Putamen (tissue), 1 donor: ENCODE measurements at regions not wholly inside any gene's neighbourhood (a gene's known extent, or its start where the extent isn't known, plus 50 kb on each side); places are given as distances from the start of the nearest gene placed in this dataset.
"Not testable (repeated sequence)": the region's sequence is repeated elsewhere in the genome, so short reads cannot be mapped to it uniquely, and the experiment has no call there.

ENCODE experiments used
- DNase-seq: peaks from one replicate; pipeline ENCODE4 v3.0.0-alpha.2; 2016; ENCODE audit warnings: low spot score

DNA sequence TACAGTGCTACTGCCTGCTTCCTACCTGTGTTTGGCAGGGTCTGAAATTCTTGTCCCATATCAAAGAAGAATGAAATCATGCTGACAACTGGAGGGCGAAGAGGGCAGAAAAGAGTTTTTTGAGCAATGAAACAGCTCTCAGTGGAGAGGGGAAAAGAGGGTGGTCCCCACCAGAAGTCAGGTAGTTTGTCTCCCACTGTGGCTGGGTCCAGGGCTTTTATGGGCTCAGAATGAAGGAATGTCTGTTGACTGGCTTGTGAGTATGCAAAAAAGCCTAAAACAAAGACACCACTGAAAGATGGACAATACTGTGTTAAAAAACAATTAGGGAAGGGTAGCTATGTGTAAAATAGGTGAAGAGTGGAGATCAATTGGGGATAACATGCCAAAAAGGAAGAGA is 115.0 kb downstream of the ADAM29 start:
- no peak for DNase-seq

DNA sequence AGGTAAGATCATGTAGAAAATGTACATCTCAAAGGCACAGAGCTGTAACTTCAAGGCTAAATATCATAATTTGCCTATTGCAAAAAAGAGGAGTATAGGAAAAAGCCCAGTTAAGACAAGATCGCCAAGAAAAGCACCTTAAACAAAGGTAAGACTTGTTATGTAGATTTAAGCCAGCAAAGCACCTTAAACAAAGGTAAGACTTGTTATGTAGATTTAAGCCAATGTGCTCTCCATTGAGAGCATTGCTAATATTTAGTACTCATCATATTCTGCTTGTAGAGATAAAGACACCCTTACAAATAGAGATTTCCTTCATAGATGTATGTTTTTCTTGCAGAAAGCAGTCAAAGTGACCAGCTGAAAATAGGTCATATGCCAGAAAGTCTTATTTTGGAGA is 115.8 kb downstream of the ADAM29 start:
- DNase-seq: no peak

DNA sequence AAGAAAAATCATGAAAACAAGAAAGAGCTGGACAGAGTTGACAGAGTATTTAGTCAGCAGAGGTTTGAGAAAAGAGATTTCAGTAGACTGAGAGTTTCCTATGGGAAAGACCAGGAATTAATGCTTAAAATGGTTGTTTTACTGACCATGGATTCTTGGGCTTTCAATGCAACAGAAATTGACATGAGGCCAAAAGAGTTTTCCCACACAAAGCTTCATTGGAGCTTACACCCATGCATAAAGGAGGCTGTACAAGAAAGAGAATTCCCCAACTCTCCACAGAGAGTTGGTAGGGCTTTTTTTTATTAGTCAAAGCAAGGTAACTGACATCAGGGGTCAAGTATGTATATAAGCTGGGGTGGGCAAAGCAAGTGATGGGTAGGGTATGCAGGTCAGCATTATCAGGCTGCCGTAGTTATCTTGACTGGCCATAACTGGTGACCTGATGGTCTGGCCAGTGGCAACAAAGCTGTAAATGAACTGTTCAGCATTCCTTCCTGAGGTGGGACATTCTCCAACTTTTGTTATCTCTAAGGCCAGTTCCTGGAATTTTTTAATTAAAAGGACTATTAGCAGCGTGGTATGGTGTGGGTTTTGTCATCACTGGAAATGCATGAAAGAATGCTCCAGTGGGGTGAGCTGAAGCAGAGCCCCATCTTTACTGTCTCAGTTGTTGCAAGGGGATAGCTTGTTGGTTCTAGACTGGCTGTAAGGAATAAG is 117.0 kb downstream of the ADAM29 start:
- no peak for DNase-seq

DNA sequence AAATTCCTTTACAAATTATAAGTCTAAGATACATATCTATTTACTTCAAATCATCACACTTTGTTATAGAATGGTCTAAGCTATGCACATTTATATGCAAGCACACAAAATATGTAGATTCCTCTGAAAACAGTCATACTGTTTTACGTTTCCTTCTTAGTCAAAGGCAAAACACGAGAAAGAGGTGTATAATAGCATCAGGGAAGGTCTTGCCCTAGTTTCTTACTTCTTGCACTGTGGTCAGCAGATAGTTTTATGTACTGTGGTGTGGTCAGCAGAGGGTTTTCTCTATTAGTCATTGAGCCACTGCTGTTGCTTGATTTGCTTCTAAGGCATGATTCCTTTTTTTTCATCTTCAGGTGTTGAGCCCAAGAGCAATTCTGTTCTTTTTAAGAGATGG is 117.7 kb downstream of the ADAM29 start:
- DNase-seq: no peak

DNA sequence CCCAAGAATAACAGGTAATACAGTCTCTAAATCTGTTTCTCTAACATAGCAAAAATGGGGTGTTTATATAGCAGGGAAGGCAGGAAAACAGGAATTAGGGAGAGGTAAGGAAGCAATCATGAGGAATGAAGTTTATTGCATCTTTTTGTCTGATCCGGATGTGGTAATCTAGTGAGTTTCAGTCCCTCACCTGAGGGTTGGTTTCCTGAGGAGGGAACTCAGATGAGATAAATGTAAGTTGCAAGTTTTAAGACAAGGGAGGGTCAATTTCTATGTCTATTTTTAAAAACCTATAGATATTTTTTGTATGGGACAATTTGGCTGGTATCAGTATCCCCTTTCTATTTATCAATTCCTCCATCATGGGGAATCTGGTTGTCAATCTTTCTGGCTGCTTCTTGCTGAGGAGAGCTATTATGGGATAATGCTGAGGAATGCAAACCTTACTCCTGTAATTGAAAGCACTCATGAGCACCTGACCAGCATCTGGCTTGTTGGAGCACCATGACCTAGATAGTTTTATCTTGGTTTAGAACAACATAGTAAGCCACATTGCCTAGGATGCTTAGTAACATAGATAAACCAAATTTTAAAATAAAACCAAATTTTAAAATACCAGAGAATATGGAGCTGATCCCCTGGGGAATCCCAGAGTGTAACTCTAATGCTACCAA is 130.1 kb downstream of the ADAM29 start:
- DNase-seq: no peak

DNA sequence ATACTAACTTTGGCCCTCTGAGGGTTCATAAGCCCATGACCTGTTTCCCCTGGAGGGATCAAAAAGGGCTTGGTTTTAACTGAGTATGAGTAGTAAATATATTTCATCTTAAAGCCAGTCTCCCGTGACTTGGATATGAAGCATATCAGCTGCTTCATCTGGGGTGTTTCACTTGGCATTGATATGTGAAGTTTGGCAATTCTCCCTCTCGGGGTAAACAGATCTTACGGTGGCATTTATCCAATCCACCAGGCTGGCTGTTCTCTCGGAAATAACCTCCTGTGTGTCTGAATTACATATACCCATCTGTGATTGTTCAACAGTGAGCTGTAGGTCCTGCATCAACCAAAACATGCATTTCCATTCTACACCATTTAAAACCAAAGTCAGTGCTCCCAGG is 130.7 kb downstream of the ADAM29 start:
- no peak for DNase-seq

DNA sequence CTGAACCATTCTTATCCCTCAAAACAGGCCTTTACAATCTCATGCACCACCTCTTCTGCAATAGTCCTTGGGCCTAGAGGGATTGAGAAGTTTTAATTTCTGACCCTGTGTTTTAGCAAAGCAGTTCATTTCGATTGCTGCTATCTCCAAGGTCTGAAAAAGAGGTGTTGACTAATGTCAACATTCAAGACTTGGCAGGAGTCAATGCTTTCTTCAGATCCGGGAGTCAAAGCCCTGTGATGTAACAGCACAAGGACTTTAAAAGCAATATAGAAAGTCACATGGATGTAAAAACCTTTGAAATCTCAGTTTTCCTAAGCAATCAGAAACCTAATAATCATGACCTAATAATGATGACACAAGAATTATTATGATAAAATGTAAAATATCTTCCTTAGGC is 133.8 kb downstream of the ADAM29 start:
- no peak for DNase-seq

DNA sequence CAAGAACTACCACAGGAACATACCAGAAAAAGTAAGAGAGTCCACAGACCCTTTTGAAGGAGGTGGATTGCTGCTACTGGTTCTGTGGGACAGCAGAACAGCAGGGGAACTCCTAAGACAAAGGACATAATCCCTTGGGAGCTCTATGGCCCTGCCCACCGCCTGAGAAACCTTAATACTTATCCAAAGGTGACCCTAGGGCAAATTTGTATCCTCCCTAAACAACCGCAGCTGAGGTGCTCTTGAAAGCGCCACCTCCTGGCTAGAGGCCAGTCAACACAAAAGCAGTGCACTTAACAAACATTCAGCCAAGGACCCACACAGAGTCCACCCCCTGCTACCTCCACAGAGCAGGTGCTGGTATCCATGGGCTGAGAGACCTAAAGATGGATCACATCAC is 136.8 kb downstream of the ADAM29 start:
- no peak for DNase-seq

- DNase-seq: no peak
Measured at GRCh38 chr4:175062183-175062592, 144.0 kb downstream of the ADAM29 start.

DNA sequence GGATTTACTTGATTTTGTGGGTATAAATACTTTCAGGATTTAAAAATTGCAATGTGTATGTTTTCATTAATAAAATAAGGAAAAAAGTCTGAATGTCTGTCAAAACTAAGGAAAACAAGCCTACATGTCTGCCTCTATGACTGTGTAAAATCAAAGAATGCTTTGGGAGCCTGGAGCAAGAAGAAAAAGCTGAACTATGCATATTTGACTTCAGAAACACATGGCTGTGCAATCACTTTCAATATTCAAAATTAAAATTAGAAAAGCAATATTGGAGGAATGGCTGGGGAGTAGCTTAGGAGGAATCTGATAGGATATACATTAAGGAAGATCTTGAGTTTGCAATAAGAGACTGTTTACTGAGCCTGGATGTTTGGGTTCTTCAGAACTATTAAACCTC is 147.1 kb downstream of the ADAM29 start:
- DNase-seq: no peak

DNA sequence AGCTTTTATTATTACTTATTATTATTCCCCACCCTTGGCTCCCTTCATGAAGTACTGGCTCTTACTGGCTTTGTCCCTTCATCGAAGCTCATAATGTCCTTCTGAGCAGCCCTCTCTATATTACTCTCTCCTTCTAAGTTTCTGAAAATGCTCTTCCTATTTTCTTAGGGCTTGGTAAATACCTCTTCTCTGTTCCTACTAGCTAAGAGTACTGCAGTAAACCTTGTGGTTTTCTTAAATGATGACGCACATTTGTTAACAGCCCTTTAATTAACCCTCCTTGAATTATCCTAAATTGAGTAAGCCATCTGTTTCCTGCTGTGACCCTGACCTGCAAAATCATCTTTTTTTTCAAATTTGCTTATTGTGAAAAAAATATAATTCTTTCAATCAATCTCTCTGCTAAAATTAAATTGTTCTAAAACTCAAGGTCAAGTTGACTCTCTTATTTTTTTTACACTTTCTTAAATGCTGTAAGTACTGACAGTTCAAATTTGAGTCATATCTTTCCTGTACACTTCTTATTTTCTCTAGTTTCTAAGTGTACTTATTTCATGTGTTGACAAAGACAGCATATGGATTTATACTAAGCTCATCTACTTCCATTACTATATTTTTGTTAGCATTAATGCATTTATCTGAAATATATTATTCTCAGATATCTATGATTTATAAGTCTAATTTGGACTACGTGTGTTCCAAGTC is 148.9 kb downstream of the ADAM29 start:
- no peak for DNase-seq

DNA sequence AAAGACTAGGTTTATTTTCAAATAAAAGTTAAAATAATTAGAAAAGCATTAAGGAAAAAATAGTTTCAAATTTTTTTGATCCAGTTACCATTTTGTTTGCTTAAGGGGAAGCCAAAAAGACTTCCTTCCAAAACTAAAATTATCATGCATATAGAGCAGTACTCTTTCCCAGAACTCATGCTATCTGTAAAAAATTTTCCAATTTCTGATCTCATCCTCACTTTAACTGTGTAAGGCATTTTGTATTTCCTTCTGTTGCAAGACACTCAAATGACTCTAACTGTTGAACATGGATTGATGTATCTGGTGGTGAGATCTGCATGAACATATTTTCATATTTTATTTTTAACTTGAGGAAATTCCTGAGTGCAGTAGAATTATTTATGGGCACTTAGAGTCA is 150.1 kb downstream of the ADAM29 start:
- DNase-seq: no peak

GRCh38 chr4:175070444-175070843 is 152.3 kb downstream of the ADAM29 start:
- no peak for DNase-seq

DNA sequence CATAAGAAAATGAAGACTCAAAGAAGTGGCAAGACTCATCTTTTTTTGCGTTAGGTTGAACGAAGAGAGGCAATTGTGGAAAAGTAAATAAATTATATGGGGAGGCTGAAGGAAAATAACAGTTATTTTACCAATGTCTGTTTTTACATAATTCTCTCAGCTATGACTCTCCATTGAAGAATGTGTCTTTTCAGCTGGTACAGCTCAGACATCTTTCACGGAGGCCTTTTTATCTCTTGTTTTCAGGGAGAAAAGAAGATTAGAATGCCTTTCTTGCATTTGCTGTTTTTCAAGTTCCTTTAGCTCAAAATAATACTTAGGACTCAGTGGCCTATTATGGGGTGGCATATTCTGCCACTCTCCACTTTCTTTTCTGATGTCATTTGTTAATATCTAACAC is 153.0 kb downstream of the ADAM29 start:
- DNase-seq: no peak

DNA sequence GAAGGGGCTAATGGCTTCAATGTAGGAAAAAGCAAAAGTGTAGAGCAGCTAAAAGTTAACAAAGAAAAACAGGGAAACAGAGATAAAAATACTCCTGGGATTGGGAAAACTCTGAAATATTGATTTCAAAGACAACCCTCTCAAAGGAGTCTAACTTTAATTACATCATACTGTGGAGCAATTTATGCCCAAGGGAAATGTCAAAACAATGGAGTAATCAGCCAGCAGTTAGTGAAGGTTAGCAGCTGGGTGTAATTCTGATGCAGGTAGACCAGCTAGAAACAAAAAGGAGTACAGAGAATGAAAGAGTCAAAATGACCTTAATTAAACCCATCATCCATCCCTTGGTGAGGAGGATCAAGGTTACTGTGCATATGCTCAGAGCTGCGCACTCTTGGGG is 169.0 kb downstream of the ADAM29 start:
- no peak for DNase-seq

- no peak for DNase-seq
Measured at GRCh38 chr4:175090116-175090515, 172.0 kb downstream of the ADAM29 start.

- DNase-seq: no peak
Measured at GRCh38 chr4:175091649-175092048, 173.5 kb downstream of the ADAM29 start.

DNA sequence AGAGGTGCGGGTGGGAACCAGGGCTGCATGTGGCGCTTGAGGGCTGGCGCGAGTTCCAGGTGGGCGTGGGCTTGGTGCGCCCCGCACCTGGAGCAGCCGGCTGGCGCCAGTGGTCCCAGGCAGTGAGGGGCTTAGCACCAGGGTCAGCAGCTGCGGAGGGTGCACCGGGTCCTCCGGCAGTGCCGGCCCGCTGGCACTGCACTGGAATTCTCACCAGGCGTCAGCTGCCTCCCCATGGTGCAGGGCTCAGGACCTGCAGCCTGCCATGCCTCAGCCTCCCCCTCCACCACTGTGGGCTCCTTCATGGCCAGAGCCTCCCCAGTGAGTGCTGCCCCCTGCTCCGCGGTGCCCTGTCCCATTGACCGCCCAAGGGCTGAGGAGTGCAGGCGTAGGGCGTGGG is 174.0 kb downstream of the ADAM29 start:
- DNase-seq: no peak

- DNase-seq: not testable (repeated sequence)
Measured at GRCh38 chr4:175093055-175093454, 174.9 kb downstream of the ADAM29 start.

DNA sequence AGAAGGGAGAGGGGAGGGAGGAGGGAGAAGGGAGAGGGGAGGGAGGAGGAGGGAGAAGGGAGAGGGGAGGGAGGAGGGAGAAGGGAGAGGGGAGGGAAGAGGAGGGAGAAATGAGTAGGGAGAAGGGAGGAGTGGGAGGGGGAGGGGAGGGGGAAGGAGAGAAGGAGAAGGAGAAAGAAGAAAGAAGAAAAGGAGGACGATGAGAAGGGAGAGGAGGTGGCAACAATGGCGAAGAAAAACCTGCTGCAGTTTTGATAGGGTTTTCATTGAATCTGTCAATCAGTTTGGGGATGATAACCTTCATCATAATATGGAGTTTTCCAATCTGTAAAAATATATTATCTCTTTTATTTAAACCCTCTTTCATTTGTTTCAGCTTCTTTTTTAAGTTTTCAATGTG is 185.2 kb downstream of the ADAM29 start:
- no peak for DNase-seq

- no peak for DNase-seq
Measured at GRCh38 chr4:175106301-175106700, 188.1 kb downstream of the ADAM29 start.

DNA sequence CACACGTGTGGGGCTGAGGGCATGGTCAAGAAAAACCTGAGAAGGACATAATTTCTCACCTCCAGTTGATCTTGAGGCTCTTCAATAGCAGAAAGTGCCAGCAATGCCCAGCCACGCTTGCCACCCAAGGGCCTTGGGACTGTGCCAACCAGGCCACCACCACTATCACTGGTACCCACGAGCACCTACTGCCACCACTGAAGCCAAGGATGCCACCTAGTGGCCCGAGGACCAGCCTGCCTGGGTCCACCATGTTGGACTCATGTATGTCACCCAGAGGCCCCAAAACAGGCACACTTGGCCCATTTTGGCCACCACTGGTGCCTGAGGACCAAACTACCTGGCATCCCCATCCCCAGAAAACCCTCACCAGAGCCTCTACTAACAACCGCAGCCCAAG is 191.8 kb downstream of the ADAM29 start:
- no peak for DNase-seq

DNA sequence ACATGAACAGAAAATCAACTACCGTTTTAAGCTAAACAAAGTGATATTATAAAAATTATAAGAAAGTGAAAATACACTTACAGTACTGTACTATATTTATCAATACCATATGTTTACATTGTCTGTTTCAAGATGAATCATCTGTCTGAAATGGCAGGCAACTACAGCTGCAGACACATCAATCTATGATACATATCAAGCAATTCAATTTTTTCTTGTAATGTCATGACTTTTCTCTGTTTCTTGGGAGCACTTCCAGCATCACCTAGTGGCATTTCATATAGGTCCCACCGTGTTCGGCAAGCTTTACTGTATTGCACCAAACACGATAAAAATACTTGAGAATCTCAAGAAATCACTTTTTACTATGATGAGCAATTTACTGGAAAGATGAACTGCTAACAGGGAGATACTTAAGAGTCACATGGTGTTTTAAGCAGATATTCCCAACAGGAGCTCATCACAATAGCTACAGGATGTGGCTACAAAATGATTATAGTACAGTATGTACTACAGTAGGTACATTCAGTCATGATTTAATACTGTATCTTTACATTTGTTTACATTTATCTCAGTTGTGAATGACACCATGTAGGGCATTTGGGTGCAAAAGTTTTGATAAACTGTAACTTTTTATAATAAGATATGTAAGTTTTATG is 207.4 kb downstream of the ADAM29 start:
- DNase-seq: no peak
